WTC11 (cell line): ENCODE measurements at regions not wholly inside any gene's neighbourhood (a gene's known extent, or its start where the extent isn't known, plus 50 kb on each side); places are given as distances from the start of the nearest gene placed in this dataset.

Source experiments
- ATAC-seq: fragments of 200-7000 bp; cut with Tn5 transposase; 2 replicates; pipeline ENCODE4 v1.10.0; 2021; ENCODE audit warnings: mild to moderate bottlenecking, moderate library complexity
- CTCF ChIA-PET: fragments of 300-600 bp; sonication (Branson Sonifier 250); formaldehyde crosslinking; loops from one replicate; lab custom pipeline; 2021; ENCODE audit warnings: antibody characterized with exemption; lab: Charles Lee
- POLR2A ChIA-PET: fragments of 350-600 bp; sonication (Branson Sonifier 250); formaldehyde crosslinking; loops from one replicate; lab custom pipeline; 2021; ENCODE audit warnings: antibody characterized with exemption; lab: Charles Lee
- DNase-seq: peaks from one replicate; pipeline ENCODE4 v3.0.0; 2021; ENCODE audit warnings: low spot score
- H3K27ac Mint-ChIP-seq: 2 replicates; pipeline ENCODE4 v1.8.0; 2021; ENCODE audit warnings: mixed read lengths
- H3K27me3 Mint-ChIP-seq: 2 replicates; pipeline ENCODE4 v1.8.0; 2021; ENCODE audit warnings: low read depth, mild to moderate bottlenecking, moderate library complexity, mixed read lengths
- H3K36me3 Mint-ChIP-seq: 2 replicates; pipeline ENCODE4 v1.8.0; 2021; ENCODE audit warnings: mixed read lengths
- H3K4me1 Mint-ChIP-seq: 2 replicates; pipeline ENCODE4 v1.8.0; 2022; ENCODE audit warnings: mixed read lengths
- H3K4me3 Mint-ChIP-seq: 2 replicates; pipeline ENCODE4 v1.8.0; 2021; ENCODE audit warnings: mild to moderate bottlenecking, moderate library complexity, mixed read lengths
- H3K9me3 Mint-ChIP-seq: 2 replicates; pipeline ENCODE4 v1.8.0; 2021; ENCODE audit warnings: mixed read lengths
- ATF1 ChIP-seq: sonication (generic); formaldehyde crosslinking; IDR thresholded peaks from 2 replicates; pipeline ENCODE4 v1.8.1; 2023; ENCODE audit warnings: mild to moderate bottlenecking, moderate library complexity, missing genetic modification reagents
- CREM ChIP-seq: sonication (generic); formaldehyde crosslinking; IDR thresholded peaks from 2 replicates; pipeline ENCODE4 v1.8.1; 2022; ENCODE audit warnings: mild to moderate bottlenecking, missing genetic modification reagents, moderate library complexity
- ESRRA ChIP-seq: sonication (generic); formaldehyde crosslinking; IDR thresholded peaks from 2 replicates; pipeline ENCODE4 v1.8.1; 2022; ENCODE audit warnings: mild to moderate bottlenecking, missing genetic modification reagents, borderline replicate concordance
- FOXK1 ChIP-seq: sonication (generic); formaldehyde crosslinking; IDR thresholded peaks from 2 replicates; pipeline ENCODE4 v1.8.0; 2022; ENCODE audit warnings: mild to moderate bottlenecking, moderate library complexity, missing genetic modification reagents
- HMGA2 ChIP-seq: fragments of 250-450 bp; sonication (Bioruptor Pico); IDR thresholded peaks from 2 replicates; pipeline ENCODE4 v1.4.0; 2021; ENCODE audit warnings: mild to moderate bottlenecking, moderate library complexity
- IRF2 ChIP-seq: sonication (generic); formaldehyde crosslinking; IDR thresholded peaks from 2 replicates; pipeline ENCODE4 v1.8.0; 2022; ENCODE audit warnings: low read depth, missing genetic modification reagents, borderline replicate concordance
- MXD4 ChIP-seq: fragments of 250-450 bp; sonication (Bioruptor Pico); IDR thresholded peaks from 2 replicates; pipeline ENCODE4 v1.8.0; 2021; ENCODE audit warnings: mild to moderate bottlenecking, moderate library complexity, borderline replicate concordance
- NR2C2 ChIP-seq: sonication (generic); formaldehyde crosslinking; IDR thresholded peaks from 2 replicates; pipeline ENCODE4 v1.8.0; 2022; ENCODE audit warnings: mild to moderate bottlenecking, missing genetic modification reagents
- NR3C1 ChIP-seq: sonication (generic); formaldehyde crosslinking; conservative IDR thresholded peaks from 2 replicates; pipeline ENCODE4 v1.8.1; 2023; ENCODE audit warnings: low read depth, mild to moderate bottlenecking, missing genetic modification reagents
- PRRX2 ChIP-seq: fragments of 250-450 bp; sonication (Bioruptor Pico); IDR thresholded peaks from 2 replicates; pipeline ENCODE4 v1.8.0; 2021; ENCODE audit warnings: mild to moderate bottlenecking
- RELA ChIP-seq: sonication (generic); formaldehyde crosslinking; IDR thresholded peaks from 2 replicates; pipeline ENCODE4 v1.8.1; 2022; ENCODE audit warnings: missing genetic modification reagents, mild to moderate bottlenecking, borderline replicate concordance
- RORB ChIP-seq: fragments of 250-450 bp; sonication (Bioruptor Pico); IDR thresholded peaks from 2 replicates; pipeline ENCODE4 v1.9.0; 2021; ENCODE audit warnings: mild to moderate bottlenecking
- TEAD1 ChIP-seq: sonication (generic); formaldehyde crosslinking; IDR thresholded peaks from 2 replicates; pipeline ENCODE4 v1.8.0; 2022; ENCODE audit warnings: mild to moderate bottlenecking, missing genetic modification reagents
- TEAD4 ChIP-seq: sonication (generic); formaldehyde crosslinking; IDR thresholded peaks from 2 replicates; pipeline ENCODE4 v1.8.0; 2022; ENCODE audit warnings: mild to moderate bottlenecking, missing genetic modification reagents
- ZNF121 ChIP-seq: sonication (generic); formaldehyde crosslinking; IDR thresholded peaks from 2 replicates; pipeline ENCODE4 v1.8.0; 2023; ENCODE audit warnings: missing genetic modification reagents
- ZNF138 ChIP-seq: sonication (generic); formaldehyde crosslinking; conservative IDR thresholded peaks from 2 replicates; pipeline ENCODE4 v1.8.1; 2022; ENCODE audit warnings: mild to moderate bottlenecking, moderate library complexity, missing genetic modification reagents
- ZNF396 ChIP-seq: fragments of 250-450 bp; sonication (Bioruptor Pico); IDR thresholded peaks from 2 replicates; pipeline ENCODE4 v1.8.0; 2021; ENCODE audit warnings: mild to moderate bottlenecking, moderate library complexity, borderline replicate concordance
- TF ChIP-seq, protein P1 (sequence below): sonication (generic); formaldehyde crosslinking; conservative IDR thresholded peaks from 2 replicates; pipeline ENCODE4 v1.8.1; 2023; ENCODE audit warnings: mild to moderate bottlenecking, low read depth, missing genetic modification reagents, moderate library complexity
- TF ChIP-seq, protein P2 (sequence below): sonication (generic); formaldehyde crosslinking; IDR thresholded peaks from 2 replicates; pipeline ENCODE4 v1.8.0; 2022; ENCODE audit warnings: mild to moderate bottlenecking, missing genetic modification reagents
- TF ChIP-seq, protein P3 (sequence below): sonication (generic); formaldehyde crosslinking; IDR thresholded peaks from 2 replicates; pipeline ENCODE4 v1.8.1; 2023; ENCODE audit warnings: mild to moderate bottlenecking, missing genetic modification reagents, moderate library complexity
- TF ChIP-seq, protein P4 (sequence below): sonication (generic); formaldehyde crosslinking; IDR thresholded peaks from 2 replicates; pipeline ENCODE4 v1.8.0; 2022; ENCODE audit warnings: mild to moderate bottlenecking, missing genetic modification reagents
- TF ChIP-seq, protein P5 (sequence below): sonication (generic); formaldehyde crosslinking; IDR thresholded peaks from 2 replicates; pipeline ENCODE4 v1.8.1; 2023; ENCODE audit warnings: mild to moderate bottlenecking, missing genetic modification reagents, borderline replicate concordance
- TF ChIP-seq, protein P6 (sequence below): fragments of 250-450 bp; sonication (Bioruptor Pico); IDR thresholded peaks from 2 replicates; pipeline ENCODE4 v2.1.2; 2022; ENCODE audit warnings: mild to moderate bottlenecking, moderate library complexity
- TF ChIP-seq, protein P7 (sequence below): sonication (generic); formaldehyde crosslinking; conservative IDR thresholded peaks from 2 replicates; pipeline ENCODE4 v1.8.1; 2022; ENCODE audit warnings: mild to moderate bottlenecking, missing genetic modification reagents

DNA sequence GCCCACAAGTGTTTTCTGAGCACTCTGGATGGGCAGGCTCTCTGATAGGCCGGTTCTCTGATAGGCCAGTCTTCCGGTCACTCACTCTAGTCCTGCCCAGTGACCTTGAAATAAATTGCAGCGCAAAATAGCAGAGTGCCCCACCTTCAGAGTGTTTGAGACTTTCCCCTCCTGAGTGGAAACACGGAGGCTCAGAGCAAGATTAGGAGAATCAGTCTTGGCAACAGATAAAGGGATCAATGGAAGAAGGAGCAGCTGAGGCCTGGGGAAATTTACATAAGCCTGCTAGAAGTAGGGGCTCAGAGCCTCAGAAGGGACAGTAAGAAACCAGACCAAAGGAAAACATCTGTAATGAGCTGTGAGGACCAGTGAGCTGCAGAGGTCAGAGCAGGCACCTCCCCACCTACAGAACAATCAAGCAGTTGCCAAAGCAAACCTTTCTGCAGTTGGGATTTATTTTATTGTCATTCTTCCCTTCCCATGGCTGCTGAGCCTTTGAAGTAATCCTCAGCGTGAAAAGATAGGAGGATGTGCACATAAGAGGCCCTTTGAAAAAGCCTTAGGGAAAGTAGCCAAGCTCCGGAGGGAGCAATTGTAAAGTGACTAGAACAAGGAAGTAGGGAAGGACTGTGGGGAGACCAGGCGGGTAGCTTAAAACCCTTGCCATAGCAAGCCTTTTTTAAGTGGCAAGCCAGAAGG is 89.1 kb upstream of the TSPAN5 start (continued):
- TF ChIP-seq RORB (CRISPR knock-in tag) (no peak), CREM (no peak)

DNA sequence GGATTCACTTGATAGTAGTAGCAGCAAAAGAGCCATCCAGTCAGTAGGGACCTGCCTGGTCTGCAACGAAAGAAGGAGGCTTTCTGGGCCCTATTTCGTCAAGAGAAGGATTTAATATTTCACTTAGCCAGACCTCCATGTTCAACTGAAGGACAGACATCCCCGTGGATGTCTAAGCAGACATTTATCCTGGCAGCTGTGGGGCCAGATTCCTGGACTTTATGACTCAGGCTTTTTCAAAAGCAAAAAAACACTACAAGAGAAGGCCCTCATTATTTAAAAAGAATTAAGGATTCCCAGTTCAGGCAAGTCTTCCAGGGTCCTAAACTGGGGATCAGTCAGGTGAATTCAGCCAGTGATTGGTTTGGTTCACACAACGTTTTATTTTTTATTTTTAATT is 88.5 kb upstream of the TSPAN5 start:
- CTCF ChIA-PET, result no interaction called here
- no peak for TF ChIP-seq ATF1 (CRISPR knock-in tag)
- TF ChIP-seq NR2C2 (CRISPR knock-in tag), result no peak
- no peak for TF ChIP-seq ESRRA (CRISPR knock-in tag)
- no peak for TF ChIP-seq FOXK1 (CRISPR knock-in tag)
- TF ChIP-seq RELA, result no peak
- no peak for TF ChIP-seq ZNF396 (CRISPR knock-in tag)
- TF ChIP-seq, protein P1, sequence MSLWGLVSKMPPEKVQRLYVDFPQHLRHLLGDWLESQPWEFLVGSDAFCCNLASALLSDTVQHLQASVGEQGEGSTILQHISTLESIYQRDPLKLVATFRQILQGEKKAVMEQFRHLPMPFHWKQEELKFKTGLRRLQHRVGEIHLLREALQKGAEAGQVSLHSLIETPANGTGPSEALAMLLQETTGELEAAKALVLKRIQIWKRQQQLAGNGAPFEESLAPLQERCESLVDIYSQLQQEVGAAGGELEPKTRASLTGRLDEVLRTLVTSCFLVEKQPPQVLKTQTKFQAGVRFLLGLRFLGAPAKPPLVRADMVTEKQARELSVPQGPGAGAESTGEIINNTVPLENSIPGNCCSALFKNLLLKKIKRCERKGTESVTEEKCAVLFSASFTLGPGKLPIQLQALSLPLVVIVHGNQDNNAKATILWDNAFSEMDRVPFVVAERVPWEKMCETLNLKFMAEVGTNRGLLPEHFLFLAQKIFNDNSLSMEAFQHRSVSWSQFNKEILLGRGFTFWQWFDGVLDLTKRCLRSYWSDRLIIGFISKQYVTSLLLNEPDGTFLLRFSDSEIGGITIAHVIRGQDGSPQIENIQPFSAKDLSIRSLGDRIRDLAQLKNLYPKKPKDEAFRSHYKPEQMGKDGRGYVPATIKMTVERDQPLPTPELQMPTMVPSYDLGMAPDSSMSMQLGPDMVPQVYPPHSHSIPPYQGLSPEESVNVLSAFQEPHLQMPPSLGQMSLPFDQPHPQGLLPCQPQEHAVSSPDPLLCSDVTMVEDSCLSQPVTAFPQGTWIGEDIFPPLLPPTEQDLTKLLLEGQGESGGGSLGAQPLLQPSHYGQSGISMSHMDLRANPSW (CRISPR knock-in tag), result no peak
- TF ChIP-seq ZNF121 (CRISPR knock-in tag), result no peak
- no peak for TF ChIP-seq IRF2 (CRISPR knock-in tag)
- TF ChIP-seq PRRX2 (CRISPR knock-in tag), result no peak
- TF ChIP-seq, protein P2, sequence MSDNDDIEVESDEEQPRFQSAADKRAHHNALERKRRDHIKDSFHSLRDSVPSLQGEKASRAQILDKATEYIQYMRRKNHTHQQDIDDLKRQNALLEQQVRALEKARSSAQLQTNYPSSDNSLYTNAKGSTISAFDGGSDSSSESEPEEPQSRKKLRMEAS, result no peak
- TF ChIP-seq, protein P3, sequence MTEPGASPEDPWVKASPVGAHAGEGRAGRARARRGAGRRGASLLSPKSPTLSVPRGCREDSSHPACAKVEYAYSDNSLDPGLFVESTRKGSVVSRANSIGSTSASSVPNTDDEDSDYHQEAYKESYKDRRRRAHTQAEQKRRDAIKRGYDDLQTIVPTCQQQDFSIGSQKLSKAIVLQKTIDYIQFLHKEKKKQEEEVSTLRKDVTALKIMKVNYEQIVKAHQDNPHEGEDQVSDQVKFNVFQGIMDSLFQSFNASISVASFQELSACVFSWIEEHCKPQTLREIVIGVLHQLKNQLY (CRISPR knock-in tag), result no peak
- Mint-ChIP-seq H3K36me3 (no peaks in the 10 kb centered on the region), H3K4me1 (peaks cover 7% of the 10 kb centered on the region), H3K4me3 (no peak overlapping the region), H3K27ac (no peak overlapping the region), H3K9me3 (peaks cover 6% of the 10 kb centered on the region; the same call in 1 of the 2 replicates), H3K27me3 (no peaks in the 10 kb centered on the region)
- POLR2A ChIA-PET, result interaction anchor here (0.6 kb wide), 1 partner anchor 323 kb away, joined by 3 read pairs; no protein-coding TSS in a partner anchor
- DNase-seq (no peak), ATAC-seq (no peak)

DNA sequence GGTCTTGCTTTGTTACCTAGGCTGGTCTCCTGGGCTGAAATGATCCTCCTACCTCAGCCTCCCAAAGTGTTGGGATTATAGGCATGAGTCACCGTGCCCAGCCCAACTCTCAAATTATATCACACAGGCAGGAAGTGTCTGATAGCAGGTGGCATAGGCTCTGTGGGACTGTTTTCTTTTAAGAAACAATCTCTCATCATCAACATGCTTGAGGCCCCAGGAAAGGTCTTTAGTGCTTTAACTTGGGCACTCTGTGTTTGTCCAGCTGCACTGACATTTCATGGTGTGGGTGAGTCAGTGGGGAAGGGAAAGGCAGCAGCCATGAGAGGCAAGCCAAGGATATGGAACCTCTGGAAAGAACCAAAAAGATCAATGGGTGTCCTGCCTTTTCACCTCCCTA is 88.1 kb upstream of the TSPAN5 start:
- CTCF ChIA-PET, result no interaction called here
- no peaks in the 10 kb centered on the region for H3K27me3 Mint-ChIP-seq
- H3K36me3 Mint-ChIP-seq, result no peaks in the 10 kb centered on the region
- H3K4me3 Mint-ChIP-seq, result no peak overlapping the region
- peaks cover 6% of the 10 kb centered on the region; the same call in 1 of the 2 replicates for H3K9me3 Mint-ChIP-seq
- no peak for ATAC-seq
- peaks cover 7% of the 10 kb centered on the region for H3K4me1 Mint-ChIP-seq
- no peak overlapping the region for H3K27ac Mint-ChIP-seq
- DNase-seq, result no peak
- POLR2A ChIA-PET, result no interaction called here
- TF ChIP-seq, protein P4, sequence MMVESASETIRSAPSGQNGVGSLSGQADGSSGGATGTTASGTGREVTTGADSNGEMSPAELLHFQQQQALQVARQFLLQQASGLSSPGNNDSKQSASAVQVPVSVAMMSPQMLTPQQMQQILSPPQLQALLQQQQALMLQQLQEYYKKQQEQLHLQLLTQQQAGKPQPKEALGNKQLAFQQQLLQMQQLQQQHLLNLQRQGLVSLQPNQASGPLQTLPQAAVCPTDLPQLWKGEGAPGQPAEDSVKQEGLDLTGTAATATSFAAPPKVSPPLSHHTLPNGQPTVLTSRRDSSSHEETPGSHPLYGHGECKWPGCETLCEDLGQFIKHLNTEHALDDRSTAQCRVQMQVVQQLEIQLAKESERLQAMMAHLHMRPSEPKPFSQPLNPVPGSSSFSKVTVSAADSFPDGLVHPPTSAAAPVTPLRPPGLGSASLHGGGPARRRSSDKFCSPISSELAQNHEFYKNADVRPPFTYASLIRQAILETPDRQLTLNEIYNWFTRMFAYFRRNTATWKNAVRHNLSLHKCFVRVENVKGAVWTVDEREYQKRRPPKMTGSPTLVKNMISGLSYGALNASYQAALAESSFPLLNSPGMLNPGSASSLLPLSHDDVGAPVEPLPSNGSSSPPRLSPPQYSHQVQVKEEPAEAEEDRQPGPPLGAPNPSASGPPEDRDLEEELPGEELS (CRISPR knock-in tag), result no peak
- no peak for TF ChIP-seq ZNF138 (CRISPR knock-in tag)
- no peak for TF ChIP-seq TEAD1 (CRISPR knock-in tag)
- TF ChIP-seq, protein P5, sequence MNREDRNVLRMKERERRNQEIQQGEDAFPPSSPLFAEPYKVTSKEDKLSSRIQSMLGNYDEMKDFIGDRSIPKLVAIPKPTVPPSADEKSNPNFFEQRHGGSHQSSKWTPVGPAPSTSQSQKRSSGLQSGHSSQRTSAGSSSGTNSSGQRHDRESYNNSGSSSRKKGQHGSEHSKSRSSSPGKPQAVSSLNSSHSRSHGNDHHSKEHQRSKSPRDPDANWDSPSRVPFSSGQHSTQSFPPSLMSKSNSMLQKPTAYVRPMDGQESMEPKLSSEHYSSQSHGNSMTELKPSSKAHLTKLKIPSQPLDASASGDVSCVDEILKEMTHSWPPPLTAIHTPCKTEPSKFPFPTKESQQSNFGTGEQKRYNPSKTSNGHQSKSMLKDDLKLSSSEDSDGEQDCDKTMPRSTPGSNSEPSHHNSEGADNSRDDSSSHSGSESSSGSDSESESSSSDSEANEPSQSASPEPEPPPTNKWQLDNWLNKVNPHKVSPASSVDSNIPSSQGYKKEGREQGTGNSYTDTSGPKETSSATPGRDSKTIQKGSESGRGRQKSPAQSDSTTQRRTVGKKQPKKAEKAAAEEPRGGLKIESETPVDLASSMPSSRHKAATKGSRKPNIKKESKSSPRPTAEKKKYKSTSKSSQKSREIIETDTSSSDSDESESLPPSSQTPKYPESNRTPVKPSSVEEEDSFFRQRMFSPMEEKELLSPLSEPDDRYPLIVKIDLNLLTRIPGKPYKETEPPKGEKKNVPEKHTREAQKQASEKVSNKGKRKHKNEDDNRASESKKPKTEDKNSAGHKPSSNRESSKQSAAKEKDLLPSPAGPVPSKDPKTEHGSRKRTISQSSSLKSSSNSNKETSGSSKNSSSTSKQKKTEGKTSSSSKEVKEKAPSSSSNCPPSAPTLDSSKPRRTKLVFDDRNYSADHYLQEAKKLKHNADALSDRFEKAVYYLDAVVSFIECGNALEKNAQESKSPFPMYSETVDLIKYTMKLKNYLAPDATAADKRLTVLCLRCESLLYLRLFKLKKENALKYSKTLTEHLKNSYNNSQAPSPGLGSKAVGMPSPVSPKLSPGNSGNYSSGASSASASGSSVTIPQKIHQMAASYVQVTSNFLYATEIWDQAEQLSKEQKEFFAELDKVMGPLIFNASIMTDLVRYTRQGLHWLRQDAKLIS (CRISPR knock-in tag), result no peak
- TF ChIP-seq, protein P6, sequence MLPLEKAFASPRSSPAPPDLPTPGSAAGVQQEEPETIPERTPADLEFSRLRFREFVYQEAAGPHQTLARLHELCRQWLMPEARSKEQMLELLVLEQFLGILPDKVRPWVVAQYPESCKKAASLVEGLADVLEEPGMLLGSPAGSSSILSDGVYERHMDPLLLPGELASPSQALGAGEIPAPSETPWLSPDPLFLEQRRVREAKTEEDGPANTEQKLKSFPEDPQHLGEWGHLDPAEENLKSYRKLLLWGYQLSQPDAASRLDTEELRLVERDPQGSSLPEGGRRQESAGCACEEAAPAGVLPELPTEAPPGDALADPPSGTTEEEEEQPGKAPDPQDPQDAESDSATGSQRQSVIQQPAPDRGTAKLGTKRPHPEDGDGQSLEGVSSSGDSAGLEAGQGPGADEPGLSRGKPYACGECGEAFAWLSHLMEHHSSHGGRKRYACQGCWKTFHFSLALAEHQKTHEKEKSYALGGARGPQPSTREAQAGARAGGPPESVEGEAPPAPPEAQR (CRISPR knock-in tag), result no peak
- no peak for TF ChIP-seq TEAD4 (CRISPR knock-in tag)
- TF ChIP-seq NR3C1 (CRISPR knock-in tag), result no peak
- TF ChIP-seq, protein P7, sequence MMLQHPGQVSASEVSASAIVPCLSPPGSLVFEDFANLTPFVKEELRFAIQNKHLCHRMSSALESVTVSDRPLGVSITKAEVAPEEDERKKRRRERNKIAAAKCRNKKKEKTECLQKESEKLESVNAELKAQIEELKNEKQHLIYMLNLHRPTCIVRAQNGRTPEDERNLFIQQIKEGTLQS, result no peak
- TF ChIP-seq MXD4 (CRISPR knock-in tag), result no peak
- no peak for TF ChIP-seq HMGA2 (CRISPR knock-in tag)
